ENCODE measurements at regions not wholly inside any gene's neighbourhood (a gene's known extent, or its start where the extent isn't known, plus 50 kb on each side); places are given as distances from the start of the nearest gene placed in this dataset.

DNA sequence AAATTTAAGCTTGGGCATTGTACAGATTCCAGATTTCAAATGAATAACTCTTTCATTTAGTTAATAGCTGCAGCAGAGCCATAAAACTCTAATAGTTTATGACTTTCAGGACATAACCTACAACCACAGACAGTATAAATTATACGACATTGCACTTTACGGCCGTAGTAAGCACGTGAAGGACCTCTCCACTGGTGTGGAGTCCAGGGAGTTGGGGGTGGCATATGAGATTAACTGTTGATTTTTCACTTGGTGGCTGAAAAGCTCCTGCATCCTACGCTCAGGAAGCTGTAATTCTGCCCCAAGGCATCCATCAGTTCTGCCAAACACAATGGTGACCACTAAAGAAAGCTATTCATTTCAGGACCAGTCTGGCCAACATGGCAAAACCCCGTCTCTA lies 376.2 kb downstream of the SOX11 start:
- no peak overlapping the region for H3K56ac ChIP-seq (ENCODE audit: insufficient read length, low read depth, low read length)
- Mint-ChIP-seq H3K9me3 (no peaks in the 10 kb centered on the region), H3K36me3 (ENCODE audit: insufficient read depth in 1 of 3, low read depth in 3 of 3) (no peaks in the 10 kb centered on the region), H3K4me1 (peaks cover 39 to 54% of the 10 kb centered on the region in 2 experiments), H3K27me3 (ENCODE audit: low read depth) (no peaks in the 10 kb centered on the region; the same call in 1 of the 2 replicates), H3K27ac (peak overlapping the region in 1 of 3 experiments; percentile 35; a peak in 1 of 7 replicates), H3K4me3 (no peak overlapping the region)
- no peak overlapping the region for H3K4me2 ChIP-seq (ENCODE audit: insufficient read depth, insufficient read length, low read length)
- H2BK15ac ChIP-seq (ENCODE audit: low read depth, low read length), result no peak overlapping the region
- no peak overlapping the region for H4K8ac ChIP-seq (replicated peaks; ENCODE audit: insufficient read length, low read depth, low read length)
- no peak overlapping the region for H3K4ac ChIP-seq (ENCODE audit: low read depth, low read length)
- whole genome bisulfite sequencing (ENCODE audit: extremely low coverage, insufficient read length, low lambda C conversion rate), result no CpG with 5 or more reads among the region's 6 CpGs
- H4K5ac ChIP-seq (ENCODE audit: insufficient read length, low read depth, low read length), result no peak overlapping the region
- H3K23ac ChIP-seq (ENCODE audit: insufficient read length, low read depth, low read length), result no peak overlapping the region
- no peak for DNase-seq
- no peak overlapping the region for H3K14ac ChIP-seq (ENCODE audit: insufficient read depth, low read length)
- no peak overlapping the region for H2AK5ac ChIP-seq (ENCODE audit: insufficient read length, low read length)
- no peak overlapping the region for H2AFZ ChIP-seq (ENCODE audit: low read length)
- H3K23me2 ChIP-seq (ENCODE audit: insufficient read length, low read depth, low read length, poor library complexity, severe bottlenecking), result no peaks in the 10 kb centered on the region
- H3K9ac ChIP-seq (ENCODE audit: extremely low read depth, insufficient read length, low read length), result no peak overlapping the region
- H3K79me1 ChIP-seq (ENCODE audit: insufficient read depth, low read depth, low read length, poor library complexity, severe bottlenecking), result no peaks in the 10 kb centered on the region
- no peak overlapping the region for H4K91ac ChIP-seq (ENCODE audit: insufficient read length, low read depth, low read length)
- H2BK5ac ChIP-seq (ENCODE audit: insufficient read length, low read length), result no peak overlapping the region
- TF ChIP-seq, protein P1, sequence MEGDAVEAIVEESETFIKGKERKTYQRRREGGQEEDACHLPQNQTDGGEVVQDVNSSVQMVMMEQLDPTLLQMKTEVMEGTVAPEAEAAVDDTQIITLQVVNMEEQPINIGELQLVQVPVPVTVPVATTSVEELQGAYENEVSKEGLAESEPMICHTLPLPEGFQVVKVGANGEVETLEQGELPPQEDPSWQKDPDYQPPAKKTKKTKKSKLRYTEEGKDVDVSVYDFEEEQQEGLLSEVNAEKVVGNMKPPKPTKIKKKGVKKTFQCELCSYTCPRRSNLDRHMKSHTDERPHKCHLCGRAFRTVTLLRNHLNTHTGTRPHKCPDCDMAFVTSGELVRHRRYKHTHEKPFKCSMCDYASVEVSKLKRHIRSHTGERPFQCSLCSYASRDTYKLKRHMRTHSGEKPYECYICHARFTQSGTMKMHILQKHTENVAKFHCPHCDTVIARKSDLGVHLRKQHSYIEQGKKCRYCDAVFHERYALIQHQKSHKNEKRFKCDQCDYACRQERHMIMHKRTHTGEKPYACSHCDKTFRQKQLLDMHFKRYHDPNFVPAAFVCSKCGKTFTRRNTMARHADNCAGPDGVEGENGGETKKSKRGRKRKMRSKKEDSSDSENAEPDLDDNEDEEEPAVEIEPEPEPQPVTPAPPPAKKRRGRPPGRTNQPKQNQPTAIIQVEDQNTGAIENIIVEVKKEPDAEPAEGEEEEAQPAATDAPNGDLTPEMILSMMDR (conservative IDR thresholded peaks at IDR 0.05), result no peak
- no peak overlapping the region for H3T11ph ChIP-seq (ENCODE audit: low read length)
- H2BK20ac ChIP-seq (ENCODE audit: low read depth, low read length, poor library complexity, severe bottlenecking), result no peak overlapping the region
- H3K9me3 ChIP-seq (ENCODE audit: control insufficient read depth, low read depth, low read length), result no peaks in the 10 kb centered on the region
- no peaks in the 10 kb centered on the region for H3K27me3 ChIP-seq (ENCODE audit: insufficient read depth, low read length)
- H4K20me1 ChIP-seq (ENCODE audit: control insufficient read depth, insufficient read depth, insufficient read length), result no peaks in the 10 kb centered on the region
- H3K27ac ChIP-seq (ENCODE audit: insufficient read length, low read depth, low read length), result no peak overlapping the region
- H3K4me1 ChIP-seq (ENCODE audit: insufficient read depth, low read length), result peaks cover 8% of the 10 kb centered on the region; the same call in 1 of the 2 replicates
- no peaks in the 10 kb centered on the region for H3K79me2 ChIP-seq (ENCODE audit: insufficient read depth, low read length)
- H3K18ac ChIP-seq (ENCODE audit: insufficient read length, low read depth, low read length), result no peak overlapping the region
- no peak overlapping the region for H2BK12ac ChIP-seq (ENCODE audit: insufficient read length, low read depth, low read length)
- H2BK120ac ChIP-seq (ENCODE audit: low read depth, low read length, poor library complexity, severe bottlenecking), result no peak overlapping the region

Measured in H9 (cell line).